CD14-positive monocyte (primary cell): ENCODE measurements at regions not wholly inside any gene's neighbourhood (a gene's known extent, or its start where the extent isn't known, plus 50 kb on each side); places are given as distances from the start of the nearest gene placed in this dataset.

ENCODE experiments used
- DNase-seq, 3 donors: peaks; one replicate each; pipeline ENCODE4 v3.0.0-alpha.2; 2011 to 2022
- H2AFZ ChIP-seq: 2 replicates; pipeline ENCODE4 v1.6.0; 2012; ENCODE audit warnings: mild to moderate bottlenecking, low read depth, low read length, inconsistent platforms; ENCODE audit not compliant: insufficient read depth, poor library complexity, severe bottlenecking
- H3K27ac ChIP-seq, 2 donors: 1 replicate in 1 of 2; 2 replicates in 1 of 2; pipeline ENCODE4 v1.5.1; 2012 to 2013; ENCODE audit warnings: low read length in 2 of 2, control low read depth in 1 of 2, inconsistent platforms in 1 of 2, low read depth in 1 of 2, mild to moderate bottlenecking in 1 of 2
- H3K27me3 ChIP-seq, 2 donors: one replicate each; pipeline versions ENCODE4 v1.6.0 to v1.6.1; 2011 to 2013; ENCODE audit warnings: low read length in 2 of 2; ENCODE audit not compliant: control insufficient read depth in 2 of 2, insufficient read depth in 2 of 2
- H3K36me3 ChIP-seq, 2 donors: replicated peaks in 1 of 2; 1 replicate in 1 of 2; 2 replicates in 1 of 2; pipeline versions ENCODE4 v1.5.1 to v1.6.1; 2012 to 2013; ENCODE audit warnings: low read length in 2 of 2, control low read depth in 1 of 2, inconsistent platforms in 1 of 2, mild to moderate bottlenecking in 1 of 2; ENCODE audit not compliant: insufficient read depth in 2 of 2, control insufficient read depth in 1 of 2
- H3K4me1 ChIP-seq, 2 donors: 1 replicate in 1 of 2; 2 replicates in 1 of 2; pipeline versions ENCODE4 v1.5.1 to v1.6.1; 2012 to 2013; ENCODE audit warnings: low read length in 2 of 2, control low read depth in 1 of 2, inconsistent platforms in 1 of 2, mild to moderate bottlenecking in 1 of 2, moderate library complexity in 1 of 2; ENCODE audit not compliant: insufficient read depth in 2 of 2, control insufficient read depth in 1 of 2
- H3K4me2 ChIP-seq: replicated peaks from 2 replicates; pipeline ENCODE3; 2012; ENCODE audit warnings: low read length, moderate library complexity, mild to moderate bottlenecking; ENCODE audit not compliant: poor library complexity, severe bottlenecking; ENCODE audit errors: extremely low read depth
- H3K4me3 ChIP-seq, 3 experiments: fragments of 200-600 bp in 1 of 3; sonication (generic) in 1 of 3; replicated peaks in 1 of 3; 1 replicate in 2 of 3; 2 replicates in 1 of 3; pipeline ENCODE4 v1.5.1; 2011 to 2013; ENCODE audit warnings: low read length in 3 of 3, mild to moderate bottlenecking in 3 of 3, control low read depth in 2 of 3, low read depth in 2 of 3, inconsistent platforms in 1 of 3, moderate library complexity in 1 of 3
- H3K79me2 ChIP-seq: 2 replicates; pipeline ENCODE4 v1.6.0; 2012; ENCODE audit warnings: mild to moderate bottlenecking, control low read depth, inconsistent platforms, low read length, moderate library complexity; ENCODE audit not compliant: insufficient read depth
- H3K9ac ChIP-seq: 2 replicates; pipeline ENCODE4 v1.6.0; 2017; ENCODE audit warnings: low read length, mild to moderate bottlenecking; ENCODE audit not compliant: insufficient read depth, poor library complexity, severe bottlenecking
- H3K9me3 ChIP-seq, 2 donors: replicated peaks in 1 of 2; 1 replicate in 1 of 2; 2 replicates in 1 of 2; pipeline versions ENCODE4 v1.5.1 to v1.6.1; 2012 to 2013; ENCODE audit warnings: low read length in 2 of 2, control low read depth in 1 of 2; ENCODE audit not compliant: control insufficient read depth in 1 of 2, insufficient read depth in 1 of 2
- H4K20me1 ChIP-seq: 2 replicates; pipeline ENCODE4 v1.6.0; 2012; ENCODE audit warnings: mild to moderate bottlenecking, low read length, control low read depth, moderate library complexity; ENCODE audit not compliant: insufficient read depth
- H3K27ac Mint-ChIP-seq, 7 donors: one replicate each; pipeline ENCODE4 v1.8.0; 2020; ENCODE audit warnings: mild to moderate bottlenecking in 7 of 7, mixed read lengths in 7 of 7, moderate library complexity in 6 of 7, inconsistent platforms in 2 of 7
- H3K27me3 Mint-ChIP-seq, 3 donors: one replicate each; pipeline ENCODE4 v1.8.0; 2021 to 2022; ENCODE audit warnings: low read depth in 3 of 3, mild to moderate bottlenecking in 3 of 3, mixed read lengths in 3 of 3, moderate library complexity in 3 of 3, inconsistent platforms in 1 of 3
- H3K36me3 Mint-ChIP-seq, 2 donors: one replicate each; pipeline ENCODE4 v1.8.0; 2020; ENCODE audit warnings: mixed read lengths in 2 of 2, inconsistent platforms in 1 of 2, mild to moderate bottlenecking in 1 of 2
- H3K4me1 Mint-ChIP-seq: one replicate; pipeline ENCODE4 v1.8.0; 2020; ENCODE audit warnings: mild to moderate bottlenecking, mixed read lengths
- H3K4me3 Mint-ChIP-seq, 2 donors: one replicate each; pipeline ENCODE4 v1.8.0; 2020; ENCODE audit warnings: mild to moderate bottlenecking in 2 of 2, mixed read lengths in 2 of 2, moderate library complexity in 1 of 2
- H3K9me3 Mint-ChIP-seq, 7 donors: one replicate each; pipeline ENCODE4 v1.8.0; 2020 to 2022; ENCODE audit warnings: mixed read lengths in 7 of 7, mild to moderate bottlenecking in 6 of 7, moderate library complexity in 6 of 7, inconsistent platforms in 2 of 7
- CTCF ChIP-seq: fragments of 200-600 bp; IDR thresholded peaks from one replicate; pipeline ENCODE4 v1.8.0; 2022; ENCODE audit warnings: antibody characterized with exemption, mild to moderate bottlenecking
- WGBS: methylation state at CpG from one replicate; pipeline ENCODE4 v1.1.5; 2013; ENCODE audit warnings: missing lambda C conversion rate; ENCODE audit not compliant: insufficient coverage; 5-methylcytosine and 5-hydroxymethylcytosine counted together
- intact Hi-C, 2 donors: fragments of 100-400 bp; cut with micrococcal nuclease; formaldehyde crosslinking; loops; one replicate each; pipeline versions ENCODE4 v1.15.0 to v1.15.1; 2023

DNA sequence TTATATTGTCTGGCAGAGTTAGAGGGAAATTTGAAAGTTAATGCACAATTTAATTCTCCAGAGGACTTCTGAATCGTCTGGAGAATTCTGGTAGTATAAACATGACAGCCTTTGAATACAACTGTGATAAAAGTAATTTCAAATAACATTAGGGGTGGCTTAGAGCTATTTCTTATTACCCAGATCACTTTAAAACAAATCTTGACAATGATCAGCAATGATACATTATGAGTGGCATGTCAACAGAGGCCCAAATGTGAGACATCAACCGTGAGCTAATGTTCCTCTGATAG lies 259.1 kb downstream of the HACE1 start:
- no peak overlapping the region for H3K4me2 ChIP-seq
- no peaks in the 10 kb centered on the region for H3K27me3 ChIP-seq
- no peaks in the 10 kb centered on the region for H3K79me2 ChIP-seq
- H3K27ac ChIP-seq = no peak overlapping the region
- H3K36me3 ChIP-seq = no peaks in the 10 kb centered on the region
- Mint-ChIP-seq H3K36me3 (no peaks in the 10 kb centered on the region), H3K9me3 (peaks cover 0 to 2% (median 0%) of the 10 kb centered on the region in 7 donors), H3K27ac (no peak overlapping the region), H3K4me3 (no peak overlapping the region), H3K27me3 (peaks cover 0 to 3% (median 0%) of the 10 kb centered on the region in 3 donors), H3K4me1 (peaks cover 23% of the 10 kb centered on the region)
- H3K4me1 ChIP-seq = peaks cover 13% of the 10 kb centered on the region in 2 donors
- no peak overlapping the region for H3K4me3 ChIP-seq
- no peak overlapping the region for H3K9ac ChIP-seq
- no peak overlapping the region for H2AFZ ChIP-seq
- WGBS = no CpG with 5 or more reads among the region's 2 CpGs
- no peaks in the 10 kb centered on the region for H3K9me3 ChIP-seq
- DNase-seq = no peak
- TF ChIP-seq CTCF = no peak
- intact Hi-C loops = no loop called here
- H4K20me1 ChIP-seq = no peaks in the 10 kb centered on the region

DNA sequence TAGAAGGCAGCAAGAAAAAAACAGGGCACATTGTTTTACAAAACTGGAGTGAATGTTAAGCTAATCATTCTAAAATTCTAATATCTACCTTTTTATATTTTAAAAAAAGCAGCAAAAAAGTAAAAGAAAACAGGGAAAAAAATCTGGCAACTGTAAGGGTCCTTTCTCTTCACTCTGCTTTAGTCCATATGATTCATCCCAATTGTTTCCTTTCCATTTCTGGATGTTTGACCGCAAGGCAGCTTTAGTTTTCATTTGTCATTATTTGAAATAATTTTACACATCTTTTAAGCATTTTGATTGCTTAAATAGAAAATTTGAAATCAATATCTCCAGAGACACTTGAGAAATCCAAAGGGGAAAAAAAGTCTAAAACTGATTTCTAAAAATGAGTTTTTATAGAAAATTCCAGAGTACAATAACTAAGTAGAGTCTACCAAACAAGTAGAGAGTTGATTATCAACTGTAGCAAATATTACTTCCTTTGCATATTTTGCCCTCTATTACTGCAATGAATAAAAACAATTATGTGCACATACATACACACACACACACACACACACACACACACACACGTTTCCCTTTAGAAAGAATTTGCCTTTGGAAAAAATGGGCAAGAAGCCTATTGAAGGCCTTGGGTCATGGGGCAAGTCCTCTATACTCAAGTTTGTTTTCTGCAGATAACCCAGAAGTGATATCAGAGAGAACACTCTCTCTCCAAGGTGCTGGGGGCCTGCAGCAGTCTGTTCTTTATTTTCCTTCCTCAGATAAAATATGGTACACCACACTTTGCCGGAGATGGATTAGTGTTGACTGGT lies 259.7 kb downstream of the HACE1 start:
- H3K27me3 ChIP-seq = no peaks in the 10 kb centered on the region
- H3K9me3 ChIP-seq = no peaks in the 10 kb centered on the region
- no peak overlapping the region for H3K4me3 ChIP-seq
- no peak overlapping the region for H3K9ac ChIP-seq
- H3K4me3 Mint-ChIP-seq = no peak overlapping the region
- peaks cover 0 to 4% (median 0%) of the 10 kb centered on the region in 7 donors for H3K9me3 Mint-ChIP-seq
- intact Hi-C loops = no loop called here
- whole genome bisulfite sequencing = no CpG with 5 or more reads among the region's 3 CpGs
- H3K36me3 ChIP-seq = no peaks in the 10 kb centered on the region
- no peak overlapping the region for H2AFZ ChIP-seq
- H3K27me3 Mint-ChIP-seq = peaks cover 0 to 3% (median 0%) of the 10 kb centered on the region in 3 donors
- H3K79me2 ChIP-seq = no peaks in the 10 kb centered on the region
- peaks cover 13% of the 10 kb centered on the region in 2 donors for H3K4me1 ChIP-seq
- H3K27ac ChIP-seq = no peak overlapping the region
- H3K4me1 Mint-ChIP-seq = peaks cover 23% of the 10 kb centered on the region
- no peak overlapping the region for H3K4me2 ChIP-seq
- H3K36me3 Mint-ChIP-seq = no peaks in the 10 kb centered on the region
- no peak for TF ChIP-seq CTCF
- DNase-seq = no peak
- no peak overlapping the region for H3K27ac Mint-ChIP-seq
- no peaks in the 10 kb centered on the region for H4K20me1 ChIP-seq
